CD14-positive monocyte (primary cell): ENCODE measurements at regions not wholly inside any gene's neighbourhood (a gene's known extent, or its start where the extent isn't known, plus 50 kb on each side); places are given as distances from the start of the nearest gene placed in this dataset.

Source experiments
- DNase-seq, 3 donors: peaks; one replicate each; pipeline ENCODE4 v3.0.0-alpha.2; 2011 to 2022
- H2AFZ ChIP-seq: 2 replicates; pipeline ENCODE4 v1.6.0; 2012; ENCODE audit warnings: mild to moderate bottlenecking, low read depth, low read length, inconsistent platforms; ENCODE audit not compliant: insufficient read depth, poor library complexity, severe bottlenecking
- H3K27ac ChIP-seq, 2 donors: 1 replicate in 1 of 2; 2 replicates in 1 of 2; pipeline ENCODE4 v1.5.1; 2012 to 2013; ENCODE audit warnings: low read length in 2 of 2, control low read depth in 1 of 2, inconsistent platforms in 1 of 2, low read depth in 1 of 2, mild to moderate bottlenecking in 1 of 2
- H3K27me3 ChIP-seq, 2 donors: one replicate each; pipeline versions ENCODE4 v1.6.0 to v1.6.1; 2011 to 2013; ENCODE audit warnings: low read length in 2 of 2; ENCODE audit not compliant: control insufficient read depth in 2 of 2, insufficient read depth in 2 of 2
- H3K36me3 ChIP-seq, 2 donors: replicated peaks in 1 of 2; 1 replicate in 1 of 2; 2 replicates in 1 of 2; pipeline versions ENCODE4 v1.5.1 to v1.6.1; 2012 to 2013; ENCODE audit warnings: low read length in 2 of 2, control low read depth in 1 of 2, inconsistent platforms in 1 of 2, mild to moderate bottlenecking in 1 of 2; ENCODE audit not compliant: insufficient read depth in 2 of 2, control insufficient read depth in 1 of 2
- H3K4me1 ChIP-seq, 2 donors: 1 replicate in 1 of 2; 2 replicates in 1 of 2; pipeline versions ENCODE4 v1.5.1 to v1.6.1; 2012 to 2013; ENCODE audit warnings: low read length in 2 of 2, control low read depth in 1 of 2, inconsistent platforms in 1 of 2, mild to moderate bottlenecking in 1 of 2, moderate library complexity in 1 of 2; ENCODE audit not compliant: insufficient read depth in 2 of 2, control insufficient read depth in 1 of 2
- H3K4me2 ChIP-seq: replicated peaks from 2 replicates; pipeline ENCODE3; 2012; ENCODE audit warnings: low read length, moderate library complexity, mild to moderate bottlenecking; ENCODE audit not compliant: poor library complexity, severe bottlenecking; ENCODE audit errors: extremely low read depth
- H3K4me3 ChIP-seq, 3 experiments: fragments of 200-600 bp in 1 of 3; sonication (generic) in 1 of 3; replicated peaks in 1 of 3; 1 replicate in 2 of 3; 2 replicates in 1 of 3; pipeline ENCODE4 v1.5.1; 2011 to 2013; ENCODE audit warnings: low read length in 3 of 3, mild to moderate bottlenecking in 3 of 3, control low read depth in 2 of 3, low read depth in 2 of 3, inconsistent platforms in 1 of 3, moderate library complexity in 1 of 3
- H3K79me2 ChIP-seq: 2 replicates; pipeline ENCODE4 v1.6.0; 2012; ENCODE audit warnings: mild to moderate bottlenecking, control low read depth, inconsistent platforms, low read length, moderate library complexity; ENCODE audit not compliant: insufficient read depth
- H3K9ac ChIP-seq: 2 replicates; pipeline ENCODE4 v1.6.0; 2017; ENCODE audit warnings: low read length, mild to moderate bottlenecking; ENCODE audit not compliant: insufficient read depth, poor library complexity, severe bottlenecking
- H3K9me3 ChIP-seq, 2 donors: replicated peaks in 1 of 2; 1 replicate in 1 of 2; 2 replicates in 1 of 2; pipeline versions ENCODE4 v1.5.1 to v1.6.1; 2012 to 2013; ENCODE audit warnings: low read length in 2 of 2, control low read depth in 1 of 2; ENCODE audit not compliant: control insufficient read depth in 1 of 2, insufficient read depth in 1 of 2
- H4K20me1 ChIP-seq: 2 replicates; pipeline ENCODE4 v1.6.0; 2012; ENCODE audit warnings: mild to moderate bottlenecking, low read length, control low read depth, moderate library complexity; ENCODE audit not compliant: insufficient read depth
- H3K27ac Mint-ChIP-seq, 7 donors: one replicate each; pipeline ENCODE4 v1.8.0; 2020; ENCODE audit warnings: mild to moderate bottlenecking in 7 of 7, mixed read lengths in 7 of 7, moderate library complexity in 6 of 7, inconsistent platforms in 2 of 7
- H3K27me3 Mint-ChIP-seq, 3 donors: one replicate each; pipeline ENCODE4 v1.8.0; 2021 to 2022; ENCODE audit warnings: low read depth in 3 of 3, mild to moderate bottlenecking in 3 of 3, mixed read lengths in 3 of 3, moderate library complexity in 3 of 3, inconsistent platforms in 1 of 3
- H3K36me3 Mint-ChIP-seq, 2 donors: one replicate each; pipeline ENCODE4 v1.8.0; 2020; ENCODE audit warnings: mixed read lengths in 2 of 2, inconsistent platforms in 1 of 2, mild to moderate bottlenecking in 1 of 2
- H3K4me1 Mint-ChIP-seq: one replicate; pipeline ENCODE4 v1.8.0; 2020; ENCODE audit warnings: mild to moderate bottlenecking, mixed read lengths
- H3K4me3 Mint-ChIP-seq, 2 donors: one replicate each; pipeline ENCODE4 v1.8.0; 2020; ENCODE audit warnings: mild to moderate bottlenecking in 2 of 2, mixed read lengths in 2 of 2, moderate library complexity in 1 of 2
- H3K9me3 Mint-ChIP-seq, 7 donors: one replicate each; pipeline ENCODE4 v1.8.0; 2020 to 2022; ENCODE audit warnings: mixed read lengths in 7 of 7, mild to moderate bottlenecking in 6 of 7, moderate library complexity in 6 of 7, inconsistent platforms in 2 of 7
- CTCF ChIP-seq: fragments of 200-600 bp; IDR thresholded peaks from one replicate; pipeline ENCODE4 v1.8.0; 2022; ENCODE audit warnings: antibody characterized with exemption, mild to moderate bottlenecking
- WGBS: methylation state at CpG from one replicate; pipeline ENCODE4 v1.1.5; 2013; ENCODE audit warnings: missing lambda C conversion rate; ENCODE audit not compliant: insufficient coverage; 5-methylcytosine and 5-hydroxymethylcytosine counted together
- intact Hi-C, 2 donors: fragments of 100-400 bp; cut with micrococcal nuclease; formaldehyde crosslinking; loops; one replicate each; pipeline versions ENCODE4 v1.15.0 to v1.15.1; 2023

DNA sequence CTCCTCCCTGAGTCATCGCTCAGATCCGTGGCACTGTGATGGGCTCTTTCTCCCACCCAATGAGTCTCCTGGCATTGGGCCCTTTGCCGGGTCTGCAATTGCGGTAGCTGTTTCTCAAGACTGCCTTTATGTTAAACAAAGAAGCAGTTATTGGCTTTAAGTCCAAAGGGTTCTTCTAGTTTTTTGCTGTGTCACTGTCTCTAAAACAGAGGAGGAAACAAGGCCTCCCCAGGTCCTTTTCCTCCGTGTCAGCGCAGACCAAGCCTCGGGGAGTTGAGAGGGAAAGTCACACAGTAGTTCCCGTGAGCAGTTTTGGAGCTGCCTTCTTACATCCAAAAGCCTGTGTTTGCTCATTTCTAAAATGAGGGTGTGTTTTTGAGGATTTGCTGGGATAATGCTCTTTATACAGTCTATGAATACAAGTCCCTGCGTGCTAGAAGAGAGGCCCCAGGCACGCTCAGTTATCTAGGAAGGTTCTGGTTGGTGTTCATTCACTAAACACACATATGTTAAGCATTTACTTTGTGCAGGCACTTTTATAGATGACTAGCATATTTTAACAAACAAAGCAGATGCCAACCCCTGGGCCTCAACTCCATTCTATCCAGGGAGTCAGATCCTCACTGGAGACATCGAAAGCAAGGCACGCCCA is 126.0 kb upstream of the PZP start:
- Histone ChIP-seq H3K4me2 (peak overlapping the region; percentile 27), H3K9me3 (peaks cover 0 to 18% of the 10 kb centered on the region in 2 donors), H3K4me1 (peaks cover 21 to 22% of the 10 kb centered on the region in 2 donors), H3K36me3 (no peaks in the 10 kb centered on the region), H3K4me3 (peak overlapping the region in 1 of 3 experiments; percentile 20), H3K27ac (no peak overlapping the region), H3K9ac (no peak overlapping the region), H3K27me3 (no peaks in the 10 kb centered on the region), H4K20me1 (no peaks in the 10 kb centered on the region), H2AFZ (peak overlapping the region; percentile 59), H3K79me2 (no peaks in the 10 kb centered on the region)
- peak overlapping the region; percentile 41 to 62 for H3K4me3 Mint-ChIP-seq
- H3K27me3 Mint-ChIP-seq: peaks cover 0 to 7% (median 5%) of the 10 kb centered on the region in 3 donors
- DNase-seq: peak; percentile 14 to 25 (median 22)
- WGBS: 0% methylated on average over 2 of the region's 12 CpGs
- peaks cover 4 to 6% of the 10 kb centered on the region in 2 donors for H3K36me3 Mint-ChIP-seq
- H3K9me3 Mint-ChIP-seq: peaks cover 11 to 25% (median 18%) of the 10 kb centered on the region in 7 donors
- H3K27ac Mint-ChIP-seq: peak overlapping the region in 6 of 7 donors; percentile 26 to 66 (median 45)
- TF ChIP-seq CTCF: no peak
- intact Hi-C loops: no loop called here
- peaks cover 24% of the 10 kb centered on the region for H3K4me1 Mint-ChIP-seq

DNA sequence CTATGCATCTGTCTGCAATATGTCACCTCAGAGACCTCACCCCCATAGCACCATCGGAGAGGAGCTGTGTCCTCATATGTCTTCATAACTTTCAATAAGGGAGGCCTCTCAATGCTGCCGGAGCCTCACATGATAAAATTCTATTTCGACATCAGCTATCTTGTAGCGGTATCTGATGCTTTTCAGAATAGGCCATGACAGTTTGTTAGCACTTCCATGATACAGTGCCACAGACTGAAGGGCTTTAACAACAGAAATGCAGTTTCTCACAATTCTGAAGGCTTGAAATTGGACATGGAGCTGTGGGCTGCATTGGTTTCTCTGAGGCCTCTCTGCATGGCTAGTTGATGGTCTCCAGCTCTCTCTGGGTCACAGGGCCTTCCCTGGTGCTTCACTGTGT is 125.0 kb upstream of the PZP start:
- Histone ChIP-seq H3K27me3 (no peaks in the 10 kb centered on the region), H3K79me2 (no peaks in the 10 kb centered on the region), H4K20me1 (no peaks in the 10 kb centered on the region), H3K4me3 (no peak overlapping the region), H3K9ac (no peak overlapping the region), H3K4me2 (no peak overlapping the region), H3K4me1 (peaks cover 21 to 22% of the 10 kb centered on the region in 2 donors), H2AFZ (peak overlapping the region; percentile 59), H3K27ac (no peak overlapping the region), H3K9me3 (peaks cover 0 to 18% of the 10 kb centered on the region in 2 donors), H3K36me3 (no peaks in the 10 kb centered on the region)
- Mint-ChIP-seq H3K27ac (no peak overlapping the region), H3K27me3 (peaks cover 0 to 5% (median 3%) of the 10 kb centered on the region in 3 donors), H3K9me3 (peaks cover 11 to 25% (median 18%) of the 10 kb centered on the region in 7 donors), H3K36me3 (peaks cover 4 to 6% of the 10 kb centered on the region in 2 donors), H3K4me1 (peaks cover 26% of the 10 kb centered on the region), H3K4me3 (no peak overlapping the region)
- TF ChIP-seq CTCF: no peak
- DNase-seq: no peak
- intact Hi-C loops: no loop called here
- 36% methylated on average over 4 of the region's 4 CpGs for WGBS
